ENCODE measurements at regions not wholly inside any gene's neighbourhood (a gene's known extent, or its start where the extent isn't known, plus 50 kb on each side); places are given as distances from the start of the nearest gene placed in this dataset.

GRCh38 chr11:19601235-19601634 lies 111.4 kb upstream of the NAV2 start:
- no peak for TF ChIP-seq YY1 (IDR thresholded peaks at IDR 0.05; ENCODE audit: insufficient read depth, insufficient read length)
- TF ChIP-seq SUZ12 (IDR thresholded peaks at IDR 0.05; ENCODE audit: extremely low read depth, insufficient read depth, insufficient read length): no peak
